HAP-1 (cell line): ENCODE measurements at regions not wholly inside any gene's neighbourhood (a gene's known extent, or its start where the extent isn't known, plus 50 kb on each side); places are given as distances from the start of the nearest gene placed in this dataset.

Source experiments
- DNase-seq, 2 experiments: peaks; one replicate each; pipeline ENCODE4 v3.0.0-alpha.2; 2016 to 2020; ENCODE audit warnings: low spot score in 2 of 2
- H3K27me3 ChIP-seq: fragments of 250-450 bp; sonication (Bioruptor Pico); 2 replicates; pipeline ENCODE4 v1.5.1; 2020; ENCODE audit warnings: low read depth, mild to moderate bottlenecking, moderate library complexity
- H3K36me3 ChIP-seq: fragments of 250-450 bp; sonication (Bioruptor Pico); replicated peaks from 2 replicates; pipeline ENCODE4 v1.5.1; 2020; ENCODE audit warnings: mild to moderate bottlenecking
- H3K4me1 ChIP-seq: fragments of 250-450 bp; sonication (Bioruptor Pico); 2 replicates; pipeline ENCODE4 v1.5.1; 2020; ENCODE audit warnings: mild to moderate bottlenecking
- H3K4me3 ChIP-seq: fragments of 250-450 bp; sonication (Bioruptor Pico); 2 replicates; pipeline ENCODE4 v1.5.1; 2020; ENCODE audit warnings: mild to moderate bottlenecking, moderate library complexity
- H3K9me3 ChIP-seq: fragments of 250-450 bp; sonication (Bioruptor Pico); 2 replicates; pipeline ENCODE4 v1.5.1; 2020; ENCODE audit warnings: mild to moderate bottlenecking, moderate library complexity
- in situ Hi-C: fragments of 300-500 bp; cut with MboI; formaldehyde crosslinking; loops from 3 replicates; pipeline ENCODE4 v1.14.3; 2020; ENCODE audit warnings: low sequenced_read_pairs, inconsistent platforms, mixed read lengths

DNA sequence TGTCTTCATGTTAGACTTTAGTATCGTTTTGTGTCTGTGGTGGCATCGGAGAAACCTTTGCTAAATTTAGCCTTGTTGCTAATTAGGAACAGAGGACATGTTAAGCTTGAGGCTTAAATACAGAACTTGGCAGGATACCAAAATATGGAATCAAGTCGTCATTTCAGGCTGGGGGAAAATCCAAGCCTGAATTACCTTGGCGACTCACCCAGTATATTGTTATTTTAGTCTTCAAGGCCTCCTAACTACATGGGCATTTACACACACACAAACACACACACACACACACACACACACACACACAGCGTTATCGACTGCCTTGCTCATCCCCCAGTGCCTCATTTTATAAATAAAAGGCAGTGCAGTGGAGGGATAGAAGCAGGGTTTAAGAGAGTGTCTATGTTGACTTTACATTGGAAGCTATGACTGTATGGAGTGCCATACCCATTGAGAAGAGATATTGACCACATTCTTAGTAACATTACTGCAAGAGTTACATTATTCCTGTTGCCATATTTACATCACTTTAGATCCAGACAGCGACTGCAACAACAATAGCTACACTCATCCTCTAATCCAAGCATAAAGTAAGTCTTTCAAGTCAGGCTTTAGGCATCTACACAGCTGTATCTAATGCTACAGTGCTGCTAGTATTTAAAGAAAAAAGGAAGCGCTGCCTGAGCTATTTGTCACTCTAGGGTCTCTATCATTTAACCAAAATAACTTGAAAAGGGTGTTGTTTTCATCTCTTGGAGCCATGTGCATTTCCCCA is 210.8 kb upstream of the SEMA6D start:
- no peaks in the 10 kb centered on the region for H3K27me3 ChIP-seq
- DNase-seq, result no peak
- H3K36me3 ChIP-seq, result no peaks in the 10 kb centered on the region
- no peak overlapping the region for H3K4me3 ChIP-seq
- H3K4me1 ChIP-seq, result no peaks in the 10 kb centered on the region
- no peaks in the 10 kb centered on the region for H3K9me3 ChIP-seq
- in situ Hi-C loops, result no loop called here

DNA sequence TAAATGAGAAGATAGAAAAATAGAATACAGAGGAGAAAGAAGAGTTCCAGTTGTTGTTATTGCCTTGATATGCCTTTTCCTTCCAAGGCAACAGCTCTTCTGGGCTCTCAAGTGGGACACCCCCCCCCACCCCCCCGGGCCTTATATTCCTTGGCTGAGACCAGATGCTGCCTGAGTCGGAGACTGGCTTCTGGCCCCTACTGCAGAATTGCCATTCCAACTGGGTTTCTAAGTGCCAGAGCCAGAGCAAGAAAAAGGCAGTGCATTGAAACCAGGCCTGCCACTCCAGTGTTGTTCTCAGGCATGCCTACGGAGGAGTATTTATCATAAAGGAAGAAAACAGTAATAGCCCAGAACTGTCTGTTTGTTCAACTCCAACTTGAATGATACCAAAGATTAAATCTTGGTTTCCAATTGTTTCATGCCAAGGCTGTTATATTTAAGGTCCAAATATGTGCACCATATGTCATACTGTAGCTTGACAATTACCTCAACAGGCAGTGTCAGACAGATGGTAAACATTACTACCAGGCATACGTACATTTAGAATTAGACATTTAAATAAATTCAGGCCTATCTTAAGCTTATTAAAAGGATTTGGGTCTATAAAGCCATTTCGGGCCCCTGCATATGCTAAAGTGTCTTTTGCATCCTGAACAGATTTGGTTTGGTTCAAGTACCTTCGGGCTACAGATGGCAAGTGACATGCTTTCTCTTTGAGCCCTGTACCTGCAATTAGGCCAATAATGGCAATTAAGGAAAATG is 209.9 kb upstream of the SEMA6D start:
- H3K9me3 ChIP-seq, result no peaks in the 10 kb centered on the region
- no peaks in the 10 kb centered on the region for H3K27me3 ChIP-seq
- H3K4me3 ChIP-seq, result no peak overlapping the region
- DNase-seq, result no peak
- H3K36me3 ChIP-seq, result no peaks in the 10 kb centered on the region
- H3K4me1 ChIP-seq, result no peaks in the 10 kb centered on the region
- in situ Hi-C loops, result no loop called here

DNA sequence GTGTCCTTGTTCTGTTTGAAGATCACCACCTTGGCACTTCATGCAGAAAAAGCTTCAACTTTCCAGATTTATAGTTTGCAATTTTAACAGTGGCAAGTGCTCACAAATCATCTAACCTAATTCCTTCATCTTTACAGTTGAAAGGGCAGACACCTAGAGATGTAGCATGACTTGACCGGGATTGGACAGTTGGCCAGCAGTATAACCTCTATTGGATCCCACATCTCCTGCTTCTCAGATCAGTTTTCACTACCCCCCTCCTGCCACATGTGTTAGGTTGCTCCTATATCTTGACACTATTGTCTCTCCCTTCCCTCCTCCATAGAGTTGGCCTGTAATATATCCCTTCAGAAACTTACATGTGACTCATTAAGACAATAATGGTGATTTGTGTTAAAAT is 206.0 kb upstream of the SEMA6D start:
- no peaks in the 10 kb centered on the region for H3K4me1 ChIP-seq
- in situ Hi-C loops, result no loop called here
- no peak for DNase-seq
- H3K27me3 ChIP-seq, result no peaks in the 10 kb centered on the region
- no peaks in the 10 kb centered on the region for H3K9me3 ChIP-seq
- H3K4me3 ChIP-seq, result no peak overlapping the region
- no peaks in the 10 kb centered on the region for H3K36me3 ChIP-seq

DNA sequence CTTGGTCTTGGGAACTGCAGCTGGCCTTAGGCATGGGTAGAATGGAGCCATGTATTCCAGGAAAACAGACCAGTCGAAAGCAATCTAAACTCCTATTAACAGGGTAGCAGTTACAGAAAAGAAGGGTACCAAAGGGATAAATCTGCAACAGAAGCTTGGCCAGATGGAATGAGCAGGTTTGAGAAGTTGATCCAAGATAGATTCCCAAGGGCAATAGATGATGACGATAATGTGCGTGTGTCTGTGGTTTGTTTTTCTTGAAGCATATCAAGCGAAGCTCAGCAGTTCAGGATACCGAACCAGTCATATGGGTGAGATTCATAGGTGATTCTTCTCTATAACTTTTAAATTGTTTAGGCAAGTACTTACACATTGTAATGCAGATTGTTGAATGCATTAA is 203.8 kb upstream of the SEMA6D start:
- H3K27me3 ChIP-seq, result no peaks in the 10 kb centered on the region
- DNase-seq, result no peak
- no peak overlapping the region for H3K4me3 ChIP-seq
- in situ Hi-C loops, result no loop called here
- H3K4me1 ChIP-seq, result no peaks in the 10 kb centered on the region
- no peaks in the 10 kb centered on the region for H3K36me3 ChIP-seq
- H3K9me3 ChIP-seq, result no peaks in the 10 kb centered on the region

DNA sequence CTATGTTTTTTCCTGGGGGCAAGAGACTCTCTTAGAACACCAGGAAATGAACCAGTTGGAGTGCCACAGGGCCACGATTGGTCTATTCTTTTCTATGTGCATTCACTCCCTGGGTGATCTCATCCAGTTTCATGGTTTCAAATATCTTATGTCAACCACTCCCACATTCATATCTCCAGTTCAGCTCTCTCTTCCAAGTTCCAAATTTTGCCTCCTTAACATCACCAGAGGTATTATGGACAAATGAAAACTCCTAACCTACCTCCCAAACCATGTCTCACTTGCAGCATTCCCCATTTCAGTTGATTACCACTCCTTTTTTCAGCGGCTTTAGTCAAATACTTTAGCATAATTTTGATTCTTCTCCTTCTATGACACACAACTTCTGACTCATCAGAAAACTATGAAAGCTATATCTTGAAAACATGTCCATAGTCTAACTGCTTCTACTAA is 203.1 kb upstream of the SEMA6D start:
- in situ Hi-C loops, result no loop called here
- H3K4me3 ChIP-seq, result no peak overlapping the region
- H3K4me1 ChIP-seq, result no peaks in the 10 kb centered on the region
- no peak for DNase-seq
- H3K27me3 ChIP-seq, result no peaks in the 10 kb centered on the region
- no peaks in the 10 kb centered on the region for H3K36me3 ChIP-seq
- H3K9me3 ChIP-seq, result no peaks in the 10 kb centered on the region

DNA sequence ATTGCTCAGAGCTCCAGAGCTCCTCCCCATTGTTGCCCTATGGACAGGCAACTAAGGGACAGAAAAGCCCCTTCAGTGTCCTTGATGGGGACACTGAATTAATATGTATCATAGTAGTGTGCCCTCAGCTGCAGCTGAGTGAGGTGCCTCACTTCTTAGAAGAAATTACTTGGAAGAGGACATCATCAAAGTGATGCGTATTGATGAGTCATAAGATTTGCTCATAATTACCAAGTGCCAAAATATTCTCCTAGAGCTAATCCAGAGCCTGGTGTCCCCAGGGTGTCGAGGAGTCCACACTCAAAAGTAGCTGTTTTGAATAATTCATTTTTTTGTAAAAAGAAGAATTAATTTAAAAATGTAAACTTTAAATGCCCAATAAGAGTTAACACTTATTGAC is 200.7 kb upstream of the SEMA6D start:
- H3K27me3 ChIP-seq, result no peaks in the 10 kb centered on the region
- no peak overlapping the region for H3K4me3 ChIP-seq
- DNase-seq, result no peak
- no peaks in the 10 kb centered on the region for H3K4me1 ChIP-seq
- H3K36me3 ChIP-seq, result no peaks in the 10 kb centered on the region
- in situ Hi-C loops, result no loop called here
- no peaks in the 10 kb centered on the region for H3K9me3 ChIP-seq

DNA sequence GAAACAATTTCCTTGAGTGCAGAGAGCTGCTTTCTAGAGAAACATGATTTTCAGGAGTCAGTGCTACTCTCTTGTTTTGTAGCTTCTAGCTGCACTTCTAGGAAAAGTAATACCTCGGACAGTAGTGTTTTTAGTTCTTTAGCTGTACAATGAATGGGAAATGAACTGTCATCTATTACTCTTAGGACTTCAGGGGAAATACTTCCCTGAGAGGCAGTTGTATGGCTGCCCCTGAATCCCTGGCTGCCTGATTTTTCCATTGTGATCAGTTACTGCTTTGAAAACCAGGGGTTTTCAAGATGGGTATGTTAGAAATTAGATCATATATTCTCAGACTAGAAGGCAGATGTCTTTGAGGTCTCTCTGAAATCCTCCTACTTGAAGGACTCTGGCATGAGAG is 200.3 kb upstream of the SEMA6D start:
- Histone ChIP-seq H3K27me3 (no peaks in the 10 kb centered on the region), H3K9me3 (no peaks in the 10 kb centered on the region), H3K4me1 (no peaks in the 10 kb centered on the region), H3K4me3 (no peak overlapping the region), H3K36me3 (no peaks in the 10 kb centered on the region)
- in situ Hi-C loops, result no loop called here
- DNase-seq, result no peak

DNA sequence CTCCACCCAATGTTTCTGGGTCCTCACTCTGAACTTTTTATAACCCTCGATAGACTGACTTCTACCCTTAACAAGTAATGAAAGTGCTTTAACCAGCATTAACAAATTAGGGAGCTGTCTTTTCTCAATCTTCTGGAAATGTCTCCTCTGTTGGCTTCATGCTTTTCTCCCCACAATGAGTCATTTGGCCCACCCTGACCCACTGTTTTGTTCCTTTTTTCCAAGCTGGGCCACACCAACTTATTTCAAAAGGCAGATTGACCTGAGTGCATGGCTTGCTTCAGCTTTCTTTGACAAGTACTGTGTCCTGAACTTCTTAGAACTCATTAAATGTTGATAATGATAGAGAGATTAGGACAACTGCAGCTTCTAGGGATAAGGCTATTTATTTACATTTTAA is 199.6 kb upstream of the SEMA6D start:
- H3K4me3 ChIP-seq, result no peak overlapping the region
- in situ Hi-C loops, result no loop called here
- no peaks in the 10 kb centered on the region for H3K27me3 ChIP-seq
- DNase-seq, result no peak
- H3K4me1 ChIP-seq, result no peaks in the 10 kb centered on the region
- H3K36me3 ChIP-seq, result no peaks in the 10 kb centered on the region
- no peaks in the 10 kb centered on the region for H3K9me3 ChIP-seq

DNA sequence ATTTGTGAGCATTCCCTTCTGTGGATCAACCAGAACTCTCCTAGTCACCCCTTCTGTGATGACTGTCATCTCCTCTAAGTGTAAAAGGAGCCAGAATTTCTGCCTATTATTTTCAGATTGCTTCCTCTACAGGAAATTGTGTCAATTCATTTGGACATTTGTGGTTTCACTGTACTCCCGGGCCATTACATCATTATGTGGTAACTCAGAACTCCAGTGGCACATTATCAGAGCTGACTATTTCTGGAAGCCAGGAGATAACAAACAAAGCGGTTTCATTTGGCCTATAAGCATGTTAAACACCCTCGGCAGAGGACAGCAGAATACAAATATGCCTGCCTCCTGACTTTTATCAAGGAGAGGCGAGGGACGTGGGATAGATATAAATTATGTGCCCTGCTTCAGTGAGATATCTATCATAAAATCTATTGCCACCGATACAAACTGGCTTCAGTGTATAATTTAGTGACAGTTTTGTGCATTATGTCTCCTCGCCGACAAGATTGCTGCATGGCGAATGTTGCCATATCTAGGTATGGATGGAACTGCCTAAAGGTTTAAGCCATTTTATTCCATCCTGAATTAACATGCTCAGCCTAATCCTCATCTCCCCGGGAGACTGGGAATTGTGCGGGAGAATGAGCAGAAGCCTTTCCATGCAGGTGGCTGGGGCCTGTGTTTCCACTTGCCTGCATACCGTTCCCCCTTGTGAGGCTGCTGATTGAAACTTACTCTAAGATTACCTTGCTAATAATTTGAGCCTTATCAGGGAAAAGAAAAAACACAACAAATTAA is 193.4 kb upstream of the SEMA6D start:
- Histone ChIP-seq H3K4me3 (no peak overlapping the region), H3K4me1 (no peaks in the 10 kb centered on the region), H3K27me3 (no peaks in the 10 kb centered on the region), H3K9me3 (no peaks in the 10 kb centered on the region), H3K36me3 (no peaks in the 10 kb centered on the region)
- no peak for DNase-seq
- in situ Hi-C loops, result no loop called here

DNA sequence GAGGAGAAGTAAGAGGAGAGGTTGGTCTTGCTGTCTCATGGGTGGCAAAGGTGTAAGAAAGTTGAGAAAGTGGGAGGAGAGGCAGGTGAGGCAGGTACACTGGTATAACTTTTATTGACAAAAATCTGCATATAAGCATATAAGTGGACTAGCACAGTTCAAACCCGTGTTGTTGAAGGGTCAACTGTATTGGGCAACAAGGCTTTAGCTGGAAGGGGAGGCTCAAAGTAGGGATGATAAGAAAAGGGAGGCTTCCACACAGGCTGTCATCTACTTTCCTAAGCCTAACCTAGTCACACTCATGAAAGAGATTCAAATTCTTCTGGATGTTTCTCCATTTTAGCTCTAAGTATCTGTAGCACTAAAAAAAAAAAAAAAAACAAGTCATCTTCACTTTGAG is 188.1 kb upstream of the SEMA6D start:
- H3K4me1 ChIP-seq, result no peaks in the 10 kb centered on the region
- no peaks in the 10 kb centered on the region for H3K36me3 ChIP-seq
- H3K27me3 ChIP-seq, result no peaks in the 10 kb centered on the region
- no peaks in the 10 kb centered on the region for H3K9me3 ChIP-seq
- H3K4me3 ChIP-seq, result no peak overlapping the region
- no peak for DNase-seq
- in situ Hi-C loops, result no loop called here

DNA sequence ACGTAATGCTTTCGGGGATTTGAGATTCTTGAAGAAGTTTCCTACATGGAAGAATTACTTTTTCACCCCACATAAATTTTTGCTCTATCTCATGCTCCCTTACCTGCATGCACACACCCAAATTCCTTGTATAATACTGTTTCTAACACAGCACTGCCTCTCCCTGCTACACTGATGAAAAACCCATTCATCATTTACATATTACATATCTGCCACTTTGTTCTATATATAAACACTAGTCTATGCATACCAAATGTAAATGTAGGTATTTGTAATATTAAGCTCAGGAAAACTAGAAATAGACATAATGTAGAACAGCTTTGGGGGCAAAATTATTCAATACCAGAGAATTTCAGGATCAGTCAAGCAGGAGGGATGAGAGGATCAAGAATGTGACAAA is 182.6 kb upstream of the SEMA6D start:
- Histone ChIP-seq H3K36me3 (no peaks in the 10 kb centered on the region), H3K4me3 (no peak overlapping the region), H3K27me3 (no peaks in the 10 kb centered on the region), H3K9me3 (no peaks in the 10 kb centered on the region), H3K4me1 (no peaks in the 10 kb centered on the region)
- in situ Hi-C loops, result no loop called here
- no peak for DNase-seq

DNA sequence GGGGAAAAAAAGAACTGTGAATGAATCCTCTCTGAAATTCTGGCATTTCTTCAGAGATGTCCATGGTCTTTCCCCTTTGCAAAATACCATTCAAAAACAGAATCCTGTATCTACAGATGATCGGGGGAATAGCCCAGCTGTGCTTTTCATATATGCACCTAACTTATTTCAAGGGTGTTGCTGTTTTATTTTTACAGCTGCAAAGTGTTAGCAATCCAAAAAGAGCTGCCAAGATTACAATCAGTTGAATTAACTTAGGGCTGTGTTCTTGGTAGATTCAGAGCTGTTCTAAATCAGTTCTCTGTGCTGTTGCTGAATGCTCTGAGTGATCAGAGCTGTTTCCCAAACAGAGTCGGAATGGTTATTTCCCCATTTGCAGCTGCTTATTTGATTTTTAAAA is 175.7 kb upstream of the SEMA6D start:
- Histone ChIP-seq H3K27me3 (no peaks in the 10 kb centered on the region), H3K9me3 (no peaks in the 10 kb centered on the region), H3K4me3 (no peak overlapping the region), H3K36me3 (no peaks in the 10 kb centered on the region), H3K4me1 (no peaks in the 10 kb centered on the region)
- no peak for DNase-seq
- in situ Hi-C loops, result no loop called here

DNA sequence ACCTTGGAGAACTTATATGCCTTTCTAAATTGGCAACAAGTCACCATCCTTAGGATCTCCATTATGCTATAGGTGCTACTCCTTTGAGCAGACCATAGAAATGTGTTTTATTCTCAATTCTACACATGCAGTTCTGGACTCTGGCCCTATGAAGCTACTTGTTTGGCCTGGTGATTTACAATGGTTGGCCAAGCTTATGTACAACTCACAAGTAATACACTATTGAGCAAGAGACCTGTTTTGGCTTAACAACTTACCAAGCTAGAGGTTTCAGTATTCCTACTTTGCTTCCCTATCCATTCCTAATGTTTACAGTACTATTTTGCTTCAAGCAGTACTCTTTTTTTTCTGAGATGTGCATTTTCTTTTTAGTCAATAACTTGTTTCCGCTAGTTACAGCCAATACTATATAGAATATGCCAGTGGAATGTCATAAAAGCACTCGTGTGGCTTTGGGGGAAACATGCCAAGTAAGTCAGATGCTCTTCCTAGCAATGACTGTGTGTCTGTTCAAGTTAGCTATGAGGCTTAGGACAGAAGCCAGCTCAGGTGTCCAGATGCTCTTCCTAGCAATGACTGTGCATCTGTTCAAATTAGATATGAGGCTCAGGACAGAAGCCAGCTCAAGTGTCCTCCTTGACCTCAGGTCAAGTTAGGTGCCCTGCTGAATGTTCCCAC is 174.9 kb upstream of the SEMA6D start:
- Histone ChIP-seq H3K9me3 (no peaks in the 10 kb centered on the region), H3K36me3 (no peaks in the 10 kb centered on the region), H3K4me3 (no peak overlapping the region), H3K4me1 (no peaks in the 10 kb centered on the region), H3K27me3 (no peaks in the 10 kb centered on the region)
- DNase-seq, result no peak
- in situ Hi-C loops, result no loop called here
